WTC11 (cell line): ENCODE measurements at regions not wholly inside any gene's neighbourhood (a gene's known extent, or its start where the extent isn't known, plus 50 kb on each side); places are given as distances from the start of the nearest gene placed in this dataset.

Experiments used
- ATAC-seq: fragments of 200-7000 bp; cut with Tn5 transposase; 2 replicates; pipeline ENCODE4 v1.10.0; 2021; ENCODE audit warnings: mild to moderate bottlenecking, moderate library complexity
- CTCF ChIA-PET: fragments of 300-600 bp; sonication (Branson Sonifier 250); formaldehyde crosslinking; loops from one replicate; lab custom pipeline; 2021; ENCODE audit warnings: antibody characterized with exemption; lab: Charles Lee
- POLR2A ChIA-PET: fragments of 350-600 bp; sonication (Branson Sonifier 250); formaldehyde crosslinking; loops from one replicate; lab custom pipeline; 2021; ENCODE audit warnings: antibody characterized with exemption; lab: Charles Lee
- DNase-seq: peaks from one replicate; pipeline ENCODE4 v3.0.0; 2021; ENCODE audit warnings: low spot score
- H3K27ac Mint-ChIP-seq: 2 replicates; pipeline ENCODE4 v1.8.0; 2021; ENCODE audit warnings: mixed read lengths
- H3K27me3 Mint-ChIP-seq: 2 replicates; pipeline ENCODE4 v1.8.0; 2021; ENCODE audit warnings: low read depth, mild to moderate bottlenecking, moderate library complexity, mixed read lengths
- H3K36me3 Mint-ChIP-seq: 2 replicates; pipeline ENCODE4 v1.8.0; 2021; ENCODE audit warnings: mixed read lengths
- H3K4me1 Mint-ChIP-seq: 2 replicates; pipeline ENCODE4 v1.8.0; 2022; ENCODE audit warnings: mixed read lengths
- H3K4me3 Mint-ChIP-seq: 2 replicates; pipeline ENCODE4 v1.8.0; 2021; ENCODE audit warnings: mild to moderate bottlenecking, moderate library complexity, mixed read lengths
- H3K9me3 Mint-ChIP-seq: 2 replicates; pipeline ENCODE4 v1.8.0; 2021; ENCODE audit warnings: mixed read lengths
- AFF4 ChIP-seq: sonication (generic); formaldehyde crosslinking; IDR thresholded peaks from 2 replicates; pipeline ENCODE4 v1.8.1; 2023; ENCODE audit warnings: mild to moderate bottlenecking, missing genetic modification reagents, borderline replicate concordance
- ATF1 ChIP-seq: sonication (generic); formaldehyde crosslinking; IDR thresholded peaks from 2 replicates; pipeline ENCODE4 v1.8.1; 2023; ENCODE audit warnings: mild to moderate bottlenecking, moderate library complexity, missing genetic modification reagents
- ATF3 ChIP-seq: sonication (generic); formaldehyde crosslinking; conservative IDR thresholded peaks from 2 replicates; pipeline ENCODE4 v1.8.1; 2022; ENCODE audit warnings: mild to moderate bottlenecking, missing genetic modification reagents
- EMX1 ChIP-seq: fragments of 250-450 bp; sonication (Bioruptor Pico); IDR thresholded peaks from 2 replicates; pipeline ENCODE4 v1.8.0; 2021; ENCODE audit warnings: mild to moderate bottlenecking
- ERG ChIP-seq: fragments of 250-450 bp; sonication (Bioruptor Pico); IDR thresholded peaks from 2 replicates; pipeline ENCODE4 v1.8.0; 2021; ENCODE audit warnings: mild to moderate bottlenecking
- ETV6 ChIP-seq: sonication (generic); formaldehyde crosslinking; IDR thresholded peaks from 2 replicates; pipeline ENCODE4 v1.8.1; 2022; ENCODE audit warnings: mild to moderate bottlenecking, missing genetic modification reagents
- GABPB1 ChIP-seq: sonication (generic); formaldehyde crosslinking; IDR thresholded peaks from 2 replicates; pipeline ENCODE4 v1.8.1; 2023; ENCODE audit warnings: mild to moderate bottlenecking, missing genetic modification reagents
- GTF2I ChIP-seq: fragments of 250-450 bp; sonication (Bioruptor Pico); conservative IDR thresholded peaks from 2 replicates; pipeline ENCODE4 v1.4.0; 2021; ENCODE audit warnings: mild to moderate bottlenecking
- IRF1 ChIP-seq: sonication (generic); formaldehyde crosslinking; IDR thresholded peaks from 2 replicates; pipeline ENCODE4 v1.8.0; 2023; ENCODE audit warnings: missing genetic modification reagents
- OVOL2 ChIP-seq: fragments of 250-450 bp; sonication (Bioruptor Pico); IDR thresholded peaks from 2 replicates; pipeline ENCODE4 v1.9.0; 2021; ENCODE audit warnings: mild to moderate bottlenecking, borderline replicate concordance
- PRRX2 ChIP-seq: fragments of 250-450 bp; sonication (Bioruptor Pico); IDR thresholded peaks from 2 replicates; pipeline ENCODE4 v1.8.0; 2021; ENCODE audit warnings: mild to moderate bottlenecking
- RELA ChIP-seq: sonication (generic); formaldehyde crosslinking; IDR thresholded peaks from 2 replicates; pipeline ENCODE4 v1.8.1; 2022; ENCODE audit warnings: missing genetic modification reagents, mild to moderate bottlenecking, borderline replicate concordance
- TEAD4 ChIP-seq: sonication (generic); formaldehyde crosslinking; IDR thresholded peaks from 2 replicates; pipeline ENCODE4 v1.8.0; 2022; ENCODE audit warnings: mild to moderate bottlenecking, missing genetic modification reagents
- ZNF396 ChIP-seq: fragments of 250-450 bp; sonication (Bioruptor Pico); IDR thresholded peaks from 2 replicates; pipeline ENCODE4 v1.8.0; 2021; ENCODE audit warnings: mild to moderate bottlenecking, moderate library complexity, borderline replicate concordance
- ZNF671 ChIP-seq: fragments of 250-450 bp; sonication (Bioruptor Pico); IDR thresholded peaks from 2 replicates; pipeline ENCODE4 v1.8.0; 2021; ENCODE audit warnings: mild to moderate bottlenecking
- TF ChIP-seq, protein P1 (sequence below): sonication (generic); formaldehyde crosslinking; IDR thresholded peaks from 2 replicates; pipeline ENCODE4 v1.8.1; 2023; ENCODE audit warnings: mild to moderate bottlenecking, missing genetic modification reagents
- TF ChIP-seq, protein P2 (sequence below): sonication (generic); formaldehyde crosslinking; IDR thresholded peaks from 2 replicates; pipeline ENCODE4 v1.8.1; 2022; ENCODE audit warnings: missing genetic modification reagents, borderline replicate concordance
- TF ChIP-seq, protein P3 (sequence below): sonication (generic); formaldehyde crosslinking; IDR thresholded peaks from 2 replicates; pipeline ENCODE4 v1.8.1; 2022; ENCODE audit warnings: mild to moderate bottlenecking, missing genetic modification reagents, moderate library complexity, borderline replicate concordance
- TF ChIP-seq, protein P4 (sequence below): fragments of 200-600 bp; IDR thresholded peaks from 2 replicates; pipeline ENCODE4 v1.8.0; 2022; ENCODE audit warnings: antibody characterized with exemption
- TF ChIP-seq, protein P5 (sequence below): sonication (generic); formaldehyde crosslinking; IDR thresholded peaks from 2 replicates; pipeline ENCODE4 v1.8.0; 2022; ENCODE audit warnings: mild to moderate bottlenecking, missing genetic modification reagents

DNA sequence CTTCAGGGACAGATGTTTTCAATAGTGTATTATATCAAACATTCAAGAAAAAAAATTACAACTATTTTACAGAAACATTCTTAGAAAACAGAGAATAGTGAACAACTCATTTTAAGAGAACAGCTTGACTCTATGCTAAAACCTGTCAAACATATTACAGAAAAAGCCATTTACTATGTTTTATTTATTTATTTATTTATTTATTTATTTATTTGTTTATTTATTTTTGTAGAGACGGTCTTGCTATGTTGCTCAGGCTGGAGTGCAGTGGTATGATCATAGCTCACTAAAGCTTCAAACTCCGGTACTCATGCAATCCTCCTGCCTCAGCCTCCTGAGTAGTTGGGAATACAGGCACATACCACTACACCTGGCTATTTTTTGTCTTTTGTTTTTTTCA is 317.9 kb upstream of the HTR1E start:
- no peak overlapping the region for H3K27ac Mint-ChIP-seq
- H3K27me3 Mint-ChIP-seq: no peaks in the 10 kb centered on the region
- TF ChIP-seq, protein P1, sequence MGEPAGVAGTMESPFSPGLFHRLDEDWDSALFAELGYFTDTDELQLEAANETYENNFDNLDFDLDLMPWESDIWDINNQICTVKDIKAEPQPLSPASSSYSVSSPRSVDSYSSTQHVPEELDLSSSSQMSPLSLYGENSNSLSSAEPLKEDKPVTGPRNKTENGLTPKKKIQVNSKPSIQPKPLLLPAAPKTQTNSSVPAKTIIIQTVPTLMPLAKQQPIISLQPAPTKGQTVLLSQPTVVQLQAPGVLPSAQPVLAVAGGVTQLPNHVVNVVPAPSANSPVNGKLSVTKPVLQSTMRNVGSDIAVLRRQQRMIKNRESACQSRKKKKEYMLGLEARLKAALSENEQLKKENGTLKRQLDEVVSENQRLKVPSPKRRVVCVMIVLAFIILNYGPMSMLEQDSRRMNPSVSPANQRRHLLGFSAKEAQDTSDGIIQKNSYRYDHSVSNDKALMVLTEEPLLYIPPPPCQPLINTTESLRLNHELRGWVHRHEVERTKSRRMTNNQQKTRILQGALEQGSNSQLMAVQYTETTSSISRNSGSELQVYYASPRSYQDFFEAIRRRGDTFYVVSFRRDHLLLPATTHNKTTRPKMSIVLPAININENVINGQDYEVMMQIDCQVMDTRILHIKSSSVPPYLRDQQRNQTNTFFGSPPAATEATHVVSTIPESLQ (CRISPR knock-in tag): no peak
- TF ChIP-seq AFF4 (CRISPR knock-in tag): no peak
- no peak for TF ChIP-seq ERG (CRISPR knock-in tag)
- TF ChIP-seq RELA: no peak
- TF ChIP-seq ETV6 (CRISPR knock-in tag): no peak
- no peak for TF ChIP-seq PRRX2 (CRISPR knock-in tag)
- TF ChIP-seq, protein P2, sequence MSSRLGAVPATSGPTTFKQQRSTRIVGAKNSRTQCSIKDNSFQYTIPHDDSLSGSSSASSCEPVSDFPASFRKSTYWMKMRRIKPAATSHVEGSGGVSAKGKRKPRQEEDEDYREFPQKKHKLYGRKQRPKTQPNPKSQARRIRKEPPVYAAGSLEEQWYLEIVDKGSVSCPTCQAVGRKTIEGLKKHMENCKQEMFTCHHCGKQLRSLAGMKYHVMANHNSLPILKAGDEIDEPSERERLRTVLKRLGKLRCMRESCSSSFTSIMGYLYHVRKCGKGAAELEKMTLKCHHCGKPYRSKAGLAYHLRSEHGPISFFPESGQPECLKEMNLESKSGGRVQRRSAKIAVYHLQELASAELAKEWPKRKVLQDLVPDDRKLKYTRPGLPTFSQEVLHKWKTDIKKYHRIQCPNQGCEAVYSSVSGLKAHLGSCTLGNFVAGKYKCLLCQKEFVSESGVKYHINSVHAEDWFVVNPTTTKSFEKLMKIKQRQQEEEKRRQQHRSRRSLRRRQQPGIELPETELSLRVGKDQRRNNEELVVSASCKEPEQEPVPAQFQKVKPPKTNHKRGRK (CRISPR knock-in tag): no peak
- TF ChIP-seq, protein P3, sequence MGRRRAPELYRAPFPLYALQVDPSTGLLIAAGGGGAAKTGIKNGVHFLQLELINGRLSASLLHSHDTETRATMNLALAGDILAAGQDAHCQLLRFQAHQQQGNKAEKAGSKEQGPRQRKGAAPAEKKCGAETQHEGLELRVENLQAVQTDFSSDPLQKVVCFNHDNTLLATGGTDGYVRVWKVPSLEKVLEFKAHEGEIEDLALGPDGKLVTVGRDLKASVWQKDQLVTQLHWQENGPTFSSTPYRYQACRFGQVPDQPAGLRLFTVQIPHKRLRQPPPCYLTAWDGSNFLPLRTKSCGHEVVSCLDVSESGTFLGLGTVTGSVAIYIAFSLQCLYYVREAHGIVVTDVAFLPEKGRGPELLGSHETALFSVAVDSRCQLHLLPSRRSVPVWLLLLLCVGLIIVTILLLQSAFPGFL (CRISPR knock-in tag): no peak
- no peak for TF ChIP-seq ZNF671 (CRISPR knock-in tag)
- no peak for TF ChIP-seq GABPB1 (CRISPR knock-in tag)
- TF ChIP-seq, protein P4, sequence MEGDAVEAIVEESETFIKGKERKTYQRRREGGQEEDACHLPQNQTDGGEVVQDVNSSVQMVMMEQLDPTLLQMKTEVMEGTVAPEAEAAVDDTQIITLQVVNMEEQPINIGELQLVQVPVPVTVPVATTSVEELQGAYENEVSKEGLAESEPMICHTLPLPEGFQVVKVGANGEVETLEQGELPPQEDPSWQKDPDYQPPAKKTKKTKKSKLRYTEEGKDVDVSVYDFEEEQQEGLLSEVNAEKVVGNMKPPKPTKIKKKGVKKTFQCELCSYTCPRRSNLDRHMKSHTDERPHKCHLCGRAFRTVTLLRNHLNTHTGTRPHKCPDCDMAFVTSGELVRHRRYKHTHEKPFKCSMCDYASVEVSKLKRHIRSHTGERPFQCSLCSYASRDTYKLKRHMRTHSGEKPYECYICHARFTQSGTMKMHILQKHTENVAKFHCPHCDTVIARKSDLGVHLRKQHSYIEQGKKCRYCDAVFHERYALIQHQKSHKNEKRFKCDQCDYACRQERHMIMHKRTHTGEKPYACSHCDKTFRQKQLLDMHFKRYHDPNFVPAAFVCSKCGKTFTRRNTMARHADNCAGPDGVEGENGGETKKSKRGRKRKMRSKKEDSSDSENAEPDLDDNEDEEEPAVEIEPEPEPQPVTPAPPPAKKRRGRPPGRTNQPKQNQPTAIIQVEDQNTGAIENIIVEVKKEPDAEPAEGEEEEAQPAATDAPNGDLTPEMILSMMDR: no peak
- TF ChIP-seq ZNF396 (CRISPR knock-in tag): no peak
- no peak for TF ChIP-seq GTF2I (CRISPR knock-in tag)
- TF ChIP-seq EMX1 (CRISPR knock-in tag): no peak
- TF ChIP-seq ATF3 (CRISPR knock-in tag): no peak
- TF ChIP-seq ATF1 (CRISPR knock-in tag): no peak
- TF ChIP-seq, protein P5, sequence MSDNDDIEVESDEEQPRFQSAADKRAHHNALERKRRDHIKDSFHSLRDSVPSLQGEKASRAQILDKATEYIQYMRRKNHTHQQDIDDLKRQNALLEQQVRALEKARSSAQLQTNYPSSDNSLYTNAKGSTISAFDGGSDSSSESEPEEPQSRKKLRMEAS (CRISPR knock-in tag): no peak
- no peak for TF ChIP-seq IRF1 (CRISPR knock-in tag)
- TF ChIP-seq TEAD4 (CRISPR knock-in tag): no peak
- TF ChIP-seq OVOL2 (CRISPR knock-in tag): no peak
- H3K36me3 Mint-ChIP-seq: peaks cover 13% of the 10 kb centered on the region
- no peak for ATAC-seq
- H3K4me3 Mint-ChIP-seq: no peak overlapping the region
- POLR2A ChIA-PET: no interaction called here
- CTCF ChIA-PET: no interaction called here
- peaks cover 7% of the 10 kb centered on the region for H3K4me1 Mint-ChIP-seq
- peaks cover 27% of the 10 kb centered on the region for H3K9me3 Mint-ChIP-seq
- DNase-seq: no peak
